ENCODE measurements at regions not wholly inside any gene's neighbourhood (a gene's known extent, or its start where the extent isn't known, plus 50 kb on each side); places are given as distances from the start of the nearest gene placed in this dataset.

- DNase-seq: no peak
Observed at GRCh38 chr5:163622799-163623198, 117.4 kb downstream of the MAT2B start.

GRCh38 chr5:163623524-163623923, 118.1 kb downstream of the MAT2B start:
- DNase-seq: no peak

DNA sequence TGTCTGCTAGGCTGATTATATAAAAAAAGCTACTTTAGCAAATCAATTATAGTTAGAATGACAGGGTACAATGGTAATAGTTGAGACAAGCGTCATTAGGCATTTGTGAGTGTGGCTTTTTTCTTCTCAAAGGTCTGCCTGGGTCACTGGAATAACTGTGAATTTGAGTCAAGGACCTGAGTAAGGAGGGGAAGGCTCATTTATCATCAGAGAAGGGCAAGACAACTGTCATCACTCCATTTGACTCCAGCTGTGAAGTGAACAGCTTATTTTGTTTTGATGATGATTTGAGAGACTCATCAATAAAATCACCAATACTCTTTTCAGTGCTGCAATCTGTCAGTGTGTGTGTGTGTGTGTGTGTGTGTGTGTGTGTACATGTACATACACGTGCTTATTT, 118.6 kb downstream of the MAT2B start:
- DNase-seq: no peak

- DNase-seq: no peak
Observed at GRCh38 chr5:163624431-163624830, 119.0 kb downstream of the MAT2B start.

DNA sequence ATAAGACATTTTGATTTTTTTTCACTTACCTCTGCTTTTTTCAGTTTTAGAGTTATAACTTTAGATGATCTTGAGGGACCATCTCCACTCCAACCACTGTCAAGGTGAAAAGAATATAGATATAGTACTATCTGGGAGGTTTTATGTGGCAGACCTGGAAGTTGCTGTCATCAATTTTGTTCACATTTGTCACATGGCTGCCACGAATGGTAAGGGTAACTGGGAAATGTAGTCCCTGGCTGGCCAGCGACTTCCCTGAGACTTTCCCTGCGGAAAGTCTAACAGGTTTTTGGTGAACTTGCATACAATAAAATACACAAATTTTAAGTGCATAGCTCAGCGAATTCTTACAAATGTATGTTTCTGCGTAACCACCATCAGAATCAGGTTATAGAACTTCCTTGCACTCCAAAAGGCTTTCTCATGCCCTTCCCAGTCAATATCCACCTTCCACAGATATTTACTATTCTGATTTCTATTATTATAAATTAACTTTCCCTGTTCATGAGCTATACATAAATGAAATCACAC, 121.5 kb downstream of the MAT2B start:
- no peak for DNase-seq

DNA sequence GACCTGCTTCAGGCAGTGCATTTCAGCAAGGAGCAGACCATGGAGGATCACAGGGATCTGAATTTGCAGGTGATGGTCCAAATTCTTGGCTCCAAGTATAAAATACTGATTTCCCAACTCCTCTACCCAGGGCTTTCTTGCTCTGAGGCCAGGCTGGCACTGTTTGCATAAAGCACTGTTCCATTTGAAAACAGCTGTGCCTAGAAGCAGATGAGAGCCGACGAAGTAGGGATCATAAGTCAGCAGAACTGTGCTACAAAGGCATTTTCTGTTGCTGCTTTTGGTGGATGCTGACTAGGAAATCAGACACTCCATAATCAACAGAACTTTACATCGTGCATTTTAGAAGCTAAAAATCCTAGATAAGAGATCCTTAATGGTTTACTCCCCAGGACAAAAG, 126.4 kb downstream of the MAT2B start:
- no peak for DNase-seq

- DNase-seq: no peak
Observed at GRCh38 chr5:163633926-163634460, 128.6 kb downstream of the MAT2B start.

DNA sequence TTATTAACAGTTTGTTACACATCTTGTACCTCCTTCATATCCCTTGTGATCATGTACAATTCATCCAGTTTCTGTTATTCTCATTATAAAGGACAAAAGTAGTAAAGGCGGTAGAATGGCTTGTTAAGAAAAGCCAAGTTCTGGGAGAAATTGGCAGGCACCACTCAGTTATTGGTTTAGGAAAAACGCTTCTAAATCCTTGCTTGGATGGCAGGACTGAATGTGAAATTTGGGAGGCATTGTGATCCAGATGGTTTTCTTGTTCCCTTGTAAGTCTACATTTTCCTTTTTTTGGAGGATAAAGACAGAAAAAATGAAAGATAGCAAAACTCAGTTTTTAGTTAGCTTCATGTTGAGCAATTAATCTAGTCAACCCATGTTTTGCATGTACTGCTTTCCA, 130.2 kb downstream of the MAT2B start:
- no peak for DNase-seq

GRCh38 chr5:163642904-163643303, 137.5 kb downstream of the MAT2B start:
- DNase-seq: no peak

DNA sequence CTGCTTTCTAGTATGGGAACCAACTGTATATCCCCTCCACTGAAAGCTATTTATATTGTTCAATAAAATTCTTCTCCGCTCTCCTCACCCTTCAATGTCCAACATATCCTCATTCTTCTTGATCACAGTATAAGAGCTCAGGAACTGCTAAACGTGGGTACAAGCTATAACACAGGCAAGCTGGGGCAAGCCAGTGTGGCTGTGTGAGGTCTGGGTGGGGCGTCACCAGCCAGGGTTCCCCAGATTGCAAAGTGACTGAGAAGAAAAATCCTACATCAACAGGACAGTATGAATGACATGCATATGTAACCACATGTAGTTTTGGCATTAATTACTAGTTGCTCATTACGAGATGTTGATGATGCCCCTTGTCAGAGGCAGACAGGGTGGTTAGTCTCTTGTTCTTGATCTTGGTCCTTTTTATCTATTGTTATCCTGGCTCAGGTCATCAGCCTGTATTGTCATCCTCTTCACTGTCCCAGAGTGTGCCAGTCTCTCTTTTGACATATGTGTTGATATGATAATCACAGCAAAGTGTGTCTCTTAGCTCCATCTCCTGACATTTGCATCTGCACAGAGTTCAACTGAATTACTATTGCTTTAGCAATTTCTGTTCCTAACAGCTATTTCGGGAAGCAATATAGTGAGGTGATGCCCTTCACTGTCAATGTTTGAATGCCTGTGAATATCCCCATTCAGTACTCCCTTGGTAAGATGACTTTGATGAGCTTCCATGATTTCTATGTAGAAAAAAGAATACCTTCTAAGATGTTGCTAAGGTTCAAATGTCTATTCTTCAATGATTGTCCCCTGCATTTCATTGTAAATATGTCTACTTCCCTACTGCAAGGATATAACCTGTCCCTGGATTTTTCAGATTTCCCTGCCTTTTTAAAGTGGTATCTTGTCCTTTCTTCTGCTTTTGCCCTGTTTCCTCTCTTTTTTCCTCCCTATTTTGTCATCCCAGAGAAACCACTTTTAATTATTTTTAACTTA, 140.3 kb downstream of the MAT2B start:
- no peak for DNase-seq

DNA sequence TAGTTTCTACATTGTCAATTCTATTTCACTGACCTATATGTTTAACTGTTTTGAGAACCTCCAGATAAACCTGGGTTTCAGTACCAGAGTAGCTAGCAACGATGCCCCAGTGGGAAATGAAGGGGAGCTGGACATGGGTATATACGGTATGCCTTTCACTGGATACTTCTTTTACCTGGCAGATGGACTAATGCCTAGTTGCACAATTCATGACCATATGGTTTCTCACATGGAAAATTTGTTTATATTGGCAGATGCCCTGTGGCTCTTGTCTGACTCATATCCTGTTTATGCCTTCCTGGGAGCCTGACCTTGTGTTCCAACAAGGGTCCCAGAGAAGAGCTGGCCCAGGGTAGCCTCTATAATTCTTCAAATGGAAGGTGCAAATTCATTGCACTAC, 144.1 kb downstream of the MAT2B start:
- DNase-seq: no peak

- DNase-seq: no peak
Observed at GRCh38 chr5:163653526-163653925, 148.1 kb downstream of the MAT2B start.

GRCh38 chr5:163658702-163659567, 153.5 kb downstream of the MAT2B start:
- no peak for DNase-seq

DNA sequence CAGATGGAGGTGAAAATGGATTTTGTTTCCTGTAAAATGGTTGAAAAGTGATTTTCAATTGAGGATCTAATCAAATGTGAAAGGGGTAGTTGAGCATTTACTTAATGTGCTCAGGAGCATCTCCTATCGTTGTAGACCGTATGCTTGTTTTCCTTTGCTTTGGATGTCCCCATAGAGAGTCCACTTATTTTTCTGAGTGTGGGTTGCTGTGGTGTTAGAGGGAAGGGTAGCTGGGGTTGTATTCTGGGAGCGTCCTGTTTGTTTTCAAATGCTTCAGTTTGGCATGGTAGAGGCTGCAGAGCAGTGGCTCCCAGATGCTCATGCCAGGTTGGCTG, 154.1 kb downstream of the MAT2B start:
- no peak for DNase-seq

DNA sequence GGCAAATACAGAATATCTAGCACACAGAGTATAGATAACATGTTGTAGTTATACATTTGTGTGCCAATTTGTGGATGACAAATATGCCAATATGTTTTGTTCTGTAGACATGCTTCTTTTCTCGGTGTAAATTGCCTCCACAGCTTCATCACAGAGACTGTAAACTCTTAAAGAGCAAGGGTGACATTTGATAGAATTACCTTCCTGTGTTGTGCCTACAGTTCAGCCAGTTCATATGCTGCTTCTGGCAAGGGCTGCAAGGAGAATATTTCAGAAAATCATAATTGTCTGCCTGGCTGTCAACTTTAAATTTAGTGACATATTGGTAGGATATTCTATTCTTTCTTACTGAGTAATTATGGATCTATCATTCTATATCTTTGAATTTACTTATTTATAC, 155.1 kb downstream of the MAT2B start:
- DNase-seq: no peak

- DNase-seq: no peak
Observed at GRCh38 chr5:163661360-163661759, 155.9 kb downstream of the MAT2B start.

DNA sequence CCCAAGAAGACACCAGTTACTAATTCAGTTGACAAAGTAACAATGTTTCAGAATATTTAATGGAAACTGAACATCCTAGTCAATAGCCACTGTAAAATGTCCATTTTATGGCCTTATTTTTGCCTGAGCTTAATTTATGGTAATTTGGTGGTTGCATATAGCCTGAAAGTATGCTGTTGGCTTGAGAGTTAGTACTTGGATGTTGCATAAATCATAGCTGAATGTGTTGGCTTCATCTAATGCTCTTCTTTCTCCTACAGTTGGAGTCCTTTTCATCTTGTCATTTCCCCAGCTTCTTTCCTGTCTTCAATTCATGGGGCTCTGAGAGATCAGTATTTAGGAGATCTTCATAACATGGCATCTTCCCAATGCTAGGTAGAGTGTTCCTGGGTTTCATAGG, 164.6 kb downstream of the MAT2B start:
- DNase-seq: no peak

GRCh38 chr5:163677092-163677491, 171.7 kb downstream of the MAT2B start:
- DNase-seq: no peak

DNA sequence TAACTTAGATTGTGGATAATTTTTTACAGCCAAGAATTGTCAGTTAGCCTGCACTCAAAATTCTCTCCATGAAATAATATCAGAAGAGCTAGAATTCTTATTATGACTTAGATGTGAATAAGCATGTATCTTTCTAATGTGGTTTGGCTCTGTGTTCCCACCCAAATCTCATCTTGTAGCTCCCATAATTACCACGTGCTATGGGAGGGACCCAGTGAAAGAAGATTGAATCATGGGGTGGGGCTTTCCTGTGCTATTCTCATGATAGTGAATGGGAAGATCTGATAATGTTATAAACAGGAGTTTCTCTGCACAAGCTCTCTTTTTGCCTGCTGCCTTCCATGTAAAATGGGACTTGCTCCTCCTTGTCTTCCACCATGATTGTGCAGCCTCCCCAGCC, 176.8 kb downstream of the MAT2B start:
- no peak for DNase-seq

GRCh38 chr5:163687414-163687813, 182.0 kb downstream of the MAT2B start:
- DNase-seq: no peak

- DNase-seq: no peak
Observed at GRCh38 chr5:163692091-163692490, 186.7 kb downstream of the MAT2B start.

DNA sequence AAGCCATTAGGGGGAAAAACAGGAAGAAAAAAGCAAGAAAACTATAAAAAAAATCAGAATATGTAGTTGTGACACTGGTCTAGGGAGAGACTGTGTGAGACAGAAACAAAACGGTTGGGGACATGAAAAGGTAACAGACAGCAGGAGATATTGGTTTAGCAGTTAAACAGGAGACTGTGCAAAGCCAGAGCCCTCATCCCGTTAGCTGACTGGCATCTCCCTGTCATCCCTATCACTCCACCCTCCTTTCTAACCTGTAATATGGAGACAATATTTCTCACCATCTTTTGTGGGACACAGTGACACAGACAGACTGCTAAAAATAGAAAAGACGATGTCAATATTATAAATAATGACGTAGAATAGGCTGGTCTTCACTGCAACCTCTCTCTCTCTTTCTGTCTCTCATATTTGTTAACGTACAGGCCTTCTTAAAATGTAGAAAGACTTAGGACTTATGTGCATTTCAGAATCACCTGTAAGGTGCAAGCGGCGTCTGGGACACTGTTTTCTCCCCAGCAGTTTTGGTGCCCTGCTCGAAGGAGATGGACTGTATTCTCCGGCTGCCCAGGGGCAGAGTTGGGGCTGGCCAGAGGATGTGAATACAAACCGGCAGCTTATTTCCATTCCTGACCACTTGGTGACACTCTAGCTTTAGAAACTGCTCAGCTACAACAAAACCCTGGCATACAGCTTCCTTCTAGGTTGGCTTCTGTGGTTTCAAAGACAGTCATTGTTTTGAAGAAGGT, 190.6 kb downstream of the MAT2B start:
- DNase-seq: peak in 10 of 14 donors; percentile 2 to 48 (median 21)
